ENCODE measurements at regions not wholly inside any gene's neighbourhood (a gene's known extent, or its start where the extent isn't known, plus 50 kb on each side); places are given as distances from the start of the nearest gene placed in this dataset.
A peak's percentile ranks its signal among the peaks of the same experiment; 100 is the strongest.

DNA sequence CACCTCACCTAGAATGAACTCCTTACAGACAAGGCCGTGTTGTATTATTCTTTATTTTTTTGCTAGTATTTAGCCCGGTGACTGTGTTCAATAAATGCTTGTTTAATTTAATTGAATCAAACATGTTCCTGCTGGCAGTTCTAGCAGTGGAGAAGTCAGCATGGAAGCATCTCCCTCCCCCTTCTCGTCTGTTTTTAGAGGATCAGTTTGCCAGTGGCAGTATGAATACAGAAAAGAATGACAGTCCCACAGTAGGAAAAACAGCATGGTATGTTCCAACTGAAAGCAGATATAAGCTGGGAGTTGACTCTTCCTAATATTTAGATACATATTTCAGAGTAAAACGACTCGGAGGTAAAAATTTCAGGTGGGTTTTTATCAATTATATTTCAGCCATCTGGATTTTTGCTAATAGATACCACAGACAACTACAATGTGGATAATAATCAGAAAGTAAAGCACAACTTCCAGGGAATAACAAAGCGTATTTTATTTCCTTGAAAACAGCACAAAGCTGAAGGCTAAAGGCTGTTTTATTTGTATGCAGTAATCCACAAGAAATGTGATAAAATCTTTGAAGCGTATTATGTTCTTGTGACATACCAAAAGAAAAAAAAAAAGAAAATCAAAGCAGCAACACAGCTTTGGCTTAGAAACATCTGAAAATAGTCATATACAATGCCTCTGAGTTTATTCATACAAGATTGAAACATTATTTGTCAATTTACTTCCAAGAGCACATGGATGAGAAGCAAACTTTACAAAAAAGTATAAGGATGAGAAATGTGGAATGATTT, 244.5 kb upstream of the KCNMB2 start:
- no peak for DNase-seq

DNA sequence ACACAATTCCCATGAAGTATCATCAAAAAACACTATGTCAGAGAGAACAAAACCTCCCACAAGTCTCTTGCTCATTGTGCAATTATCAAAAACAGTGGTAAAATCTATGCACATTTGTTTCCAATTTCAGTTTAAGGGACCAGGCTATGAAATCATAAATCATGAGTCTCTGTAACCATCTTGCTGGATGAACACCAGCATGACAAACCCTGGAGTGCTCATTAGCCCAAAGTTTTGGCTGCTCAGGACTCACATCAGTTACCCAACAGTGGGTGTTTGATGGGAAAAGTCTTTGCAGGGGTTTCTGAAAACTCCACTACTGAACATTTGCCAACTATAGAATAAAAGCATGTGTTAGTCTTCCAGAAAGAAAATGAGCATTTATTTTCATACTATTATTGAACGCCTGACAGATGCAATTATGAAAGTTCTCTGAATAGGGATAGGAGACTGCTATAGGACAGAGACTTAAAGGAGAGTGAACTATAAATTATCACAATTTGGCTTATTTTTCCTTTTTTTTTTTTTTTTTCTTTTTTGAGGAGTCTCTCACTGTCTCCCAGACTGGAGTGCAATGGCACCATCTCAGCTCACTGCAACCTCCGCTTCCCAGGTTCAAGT, 240.8 kb upstream of the KCNMB2 start:
- DNase-seq: peak; percentile 33

DNA sequence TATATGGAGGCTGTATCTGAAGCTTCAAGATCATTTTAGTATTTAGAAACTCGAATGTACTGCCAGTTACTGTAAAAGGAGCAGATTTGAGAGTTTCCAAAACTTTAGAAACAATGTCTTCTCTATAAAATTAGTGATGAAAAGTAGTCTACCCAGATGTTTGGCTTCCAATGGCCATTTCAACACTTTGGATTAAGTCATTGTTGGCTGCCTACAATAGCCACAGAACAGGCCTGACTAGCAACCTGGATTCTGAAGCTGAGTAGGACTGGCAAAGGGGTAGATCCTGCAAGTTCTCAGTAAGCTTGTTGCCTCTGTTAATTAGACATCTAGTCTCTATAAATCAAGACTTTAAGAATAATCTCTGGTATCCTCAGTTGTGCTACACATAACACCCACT, 239.0 kb upstream of the KCNMB2 start:
- no peak for DNase-seq

DNA sequence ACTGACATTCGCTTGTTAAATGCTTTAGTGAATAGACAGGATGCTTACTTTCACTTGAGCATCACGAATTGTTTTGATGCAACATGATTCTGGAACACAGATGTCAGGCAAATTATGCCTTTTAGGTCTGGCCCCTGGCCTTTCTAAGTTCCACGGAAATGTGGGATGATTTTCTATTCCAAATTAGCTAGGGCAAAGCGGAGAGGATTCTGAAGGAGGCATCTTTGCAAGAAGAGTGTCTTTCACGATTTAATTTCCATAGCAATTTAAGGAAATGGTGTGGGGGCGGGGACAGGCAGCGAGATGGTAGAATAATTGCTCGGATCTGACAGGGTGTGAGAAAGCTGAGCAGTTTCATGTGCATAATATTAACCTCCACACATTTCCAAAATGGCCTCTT, 238.5 kb upstream of the KCNMB2 start:
- no peak for DNase-seq

DNA sequence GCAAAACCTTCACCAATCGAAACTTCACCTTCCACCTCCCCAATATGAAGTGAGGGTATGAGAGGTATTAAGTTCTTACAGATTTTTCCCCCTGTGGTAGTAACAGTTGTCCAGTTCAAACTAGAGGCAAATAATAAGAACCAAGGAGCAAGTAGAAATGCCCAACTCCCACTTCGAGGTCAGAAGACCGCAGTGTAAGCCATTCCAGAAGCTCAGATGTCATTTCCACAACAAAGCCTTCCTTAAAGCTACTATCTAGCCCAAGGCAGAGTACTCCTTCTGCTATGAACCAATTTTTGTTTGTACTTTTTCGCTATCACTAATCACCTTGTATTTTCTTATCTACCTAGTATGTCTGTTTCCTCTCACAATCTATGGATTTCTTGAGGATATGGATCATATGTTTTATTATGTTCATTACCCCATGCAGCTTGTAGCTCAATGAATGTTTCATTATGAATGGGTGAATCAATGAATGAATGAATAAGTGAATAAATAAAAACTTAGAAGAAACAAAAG, 235.7 kb upstream of the KCNMB2 start:
- DNase-seq: no peak

DNA sequence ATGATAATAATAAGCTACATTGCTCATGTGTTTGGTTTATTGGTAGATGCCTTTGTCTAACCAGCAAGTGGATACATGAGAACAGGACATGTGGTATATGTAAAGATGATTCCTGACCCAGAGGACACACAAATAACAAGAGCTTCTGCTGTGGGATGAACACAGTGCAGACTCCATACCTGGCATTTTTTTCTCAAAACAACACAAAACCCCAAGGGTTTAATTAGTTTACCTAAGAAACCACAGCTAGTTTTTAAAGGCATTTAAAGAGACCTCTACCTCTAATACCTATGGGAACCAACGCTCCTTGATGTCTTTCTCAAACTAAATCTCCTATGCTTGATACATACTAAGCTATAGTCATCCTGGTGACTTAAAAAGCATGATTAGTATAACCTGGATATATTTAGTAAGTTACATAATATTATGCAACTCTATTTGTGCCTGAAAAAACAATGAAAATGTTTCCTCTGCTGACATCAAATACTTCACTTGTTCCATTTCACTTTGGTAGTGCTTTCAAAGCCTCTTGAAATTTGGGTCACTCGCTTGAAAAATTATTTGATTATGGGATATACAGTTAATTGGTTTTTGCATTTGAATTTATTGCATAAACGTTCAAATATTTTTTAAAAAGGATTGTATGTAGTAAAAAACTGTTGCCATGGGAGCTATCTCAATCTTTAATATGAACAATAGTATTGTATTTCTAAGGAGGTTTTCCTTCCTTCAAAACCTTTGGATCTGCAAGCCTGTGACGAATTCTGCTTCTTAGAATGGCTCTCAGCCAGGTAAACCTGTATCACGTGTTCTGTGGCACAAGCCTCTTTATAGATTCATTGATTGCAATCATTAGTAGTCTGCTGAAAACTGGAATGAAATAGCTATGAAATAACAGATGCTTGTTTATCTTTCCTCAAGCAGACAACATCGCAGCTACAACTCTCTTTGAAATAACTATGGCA, 233.0 kb upstream of the KCNMB2 start:
- no peak for DNase-seq

DNA sequence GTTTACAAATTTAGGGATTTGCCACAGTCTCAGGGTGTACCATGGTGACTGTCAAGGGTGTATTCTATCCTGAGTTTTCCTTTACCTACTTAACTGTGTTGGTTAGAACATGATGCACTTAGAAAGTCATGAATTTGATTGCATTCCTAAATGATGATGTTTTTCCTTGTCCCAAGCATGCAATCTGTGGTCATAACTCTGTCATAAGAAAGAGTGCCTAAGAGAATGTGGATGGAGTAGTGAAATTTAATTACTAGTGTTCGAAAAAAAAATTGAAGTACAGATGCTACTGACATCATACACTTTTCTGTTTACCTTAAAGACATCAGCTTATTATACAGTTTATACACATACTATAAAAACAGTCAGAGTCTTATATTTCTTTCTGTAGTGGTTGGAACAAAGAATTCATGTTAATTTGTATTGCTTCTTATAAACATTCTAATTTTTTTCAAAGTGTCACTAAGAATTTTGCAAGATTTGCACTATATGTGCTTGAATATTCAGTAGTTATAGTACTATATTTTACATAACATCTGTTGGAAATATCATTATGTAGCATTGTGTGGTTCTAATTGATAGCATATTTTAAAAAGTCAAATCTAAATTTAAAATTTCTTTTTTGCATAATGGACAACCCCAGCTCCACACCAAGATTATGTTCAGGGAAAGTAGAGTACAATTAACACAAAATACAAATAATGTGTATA, 231.3 kb upstream of the KCNMB2 start:
- DNase-seq: no peak

DNA sequence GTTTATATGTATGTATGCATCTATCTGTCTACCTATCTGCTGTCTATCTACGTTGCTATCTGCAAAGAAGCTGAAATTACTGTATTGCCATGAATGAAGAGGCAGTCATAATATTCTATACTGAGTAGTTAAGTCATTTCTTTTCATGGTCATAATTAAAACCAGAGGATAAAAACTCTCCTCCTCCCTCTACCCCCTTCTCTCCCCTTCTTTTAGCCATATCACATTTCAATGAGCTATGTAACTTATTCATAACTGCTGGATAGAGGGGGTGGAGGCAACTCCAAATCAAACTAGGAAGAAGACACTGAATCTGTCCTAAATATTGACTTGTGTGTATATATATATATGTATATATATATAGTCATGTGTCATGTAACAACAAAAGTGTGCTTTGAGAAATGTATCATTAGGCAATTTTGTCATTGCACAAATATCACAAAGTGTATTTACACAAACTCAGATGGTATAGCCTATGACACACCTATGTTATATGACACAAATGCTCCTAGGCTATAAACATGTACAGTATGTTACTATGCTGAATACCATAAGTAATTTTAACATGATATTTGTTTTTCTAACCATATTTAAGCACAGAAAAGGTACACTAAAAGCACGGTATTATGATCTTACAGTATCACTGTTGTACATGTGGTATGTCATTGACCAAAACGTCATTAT, 229.7 kb upstream of the KCNMB2 start:
- DNase-seq: no peak

DNA sequence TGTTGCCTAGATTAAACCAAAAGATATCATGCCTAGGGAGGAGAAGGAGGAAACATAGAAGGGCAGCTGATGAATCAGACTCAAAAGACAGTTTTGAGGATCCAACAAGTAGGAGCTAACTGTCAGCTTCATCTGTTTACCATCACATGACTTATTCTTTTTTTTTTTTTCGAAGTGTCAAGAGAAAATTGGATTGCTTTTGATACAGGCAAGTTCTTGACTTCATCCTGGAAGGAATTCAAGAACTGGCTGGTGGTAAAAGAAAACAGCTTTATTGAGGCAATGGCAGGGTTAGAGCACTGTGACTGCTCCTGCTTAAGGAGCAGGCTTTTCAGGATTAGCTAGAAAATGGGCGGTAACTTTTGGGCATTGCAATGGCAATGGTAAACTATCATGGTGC, 227.5 kb upstream of the KCNMB2 start:
- DNase-seq: no peak

DNA sequence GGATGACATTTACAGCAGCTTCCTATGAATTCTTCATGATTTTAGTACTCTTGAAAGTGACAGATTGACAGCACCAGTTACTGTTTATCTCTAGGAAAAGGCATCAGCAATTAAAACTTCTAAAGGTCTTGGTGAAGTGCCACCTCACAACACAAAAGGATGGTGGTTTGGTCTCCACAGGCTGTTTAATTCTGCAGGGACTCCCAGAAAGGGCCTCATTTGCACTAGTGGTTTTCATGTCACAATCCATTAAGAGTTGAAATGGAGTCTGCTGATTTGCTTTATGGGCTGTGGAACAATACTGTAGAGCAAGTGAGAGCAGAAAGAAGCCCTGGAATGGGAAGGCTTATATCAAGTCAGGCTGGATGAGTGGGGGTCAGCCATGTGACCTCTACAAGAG, 225.3 kb upstream of the KCNMB2 start:
- DNase-seq: no peak

DNA sequence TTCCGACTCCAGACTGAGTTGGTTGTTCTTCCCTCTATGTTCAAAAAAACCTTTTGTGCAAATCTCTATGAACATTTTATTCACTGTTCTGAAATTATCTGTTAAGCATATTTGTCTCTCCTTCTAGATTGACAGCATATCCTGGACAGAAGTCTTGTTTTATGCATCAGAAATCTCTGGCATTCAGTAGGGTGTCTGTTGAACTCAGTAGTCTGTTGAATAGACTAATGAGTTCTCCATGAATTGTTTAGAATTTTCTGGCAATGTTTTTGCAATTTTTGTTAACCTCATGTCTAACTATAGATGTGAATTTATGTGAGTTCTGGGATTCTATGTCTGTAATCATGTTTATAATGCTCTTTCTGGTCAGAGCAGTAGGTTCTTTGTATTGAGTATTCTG, 222.5 kb upstream of the KCNMB2 start:
- no peak for DNase-seq

DNA sequence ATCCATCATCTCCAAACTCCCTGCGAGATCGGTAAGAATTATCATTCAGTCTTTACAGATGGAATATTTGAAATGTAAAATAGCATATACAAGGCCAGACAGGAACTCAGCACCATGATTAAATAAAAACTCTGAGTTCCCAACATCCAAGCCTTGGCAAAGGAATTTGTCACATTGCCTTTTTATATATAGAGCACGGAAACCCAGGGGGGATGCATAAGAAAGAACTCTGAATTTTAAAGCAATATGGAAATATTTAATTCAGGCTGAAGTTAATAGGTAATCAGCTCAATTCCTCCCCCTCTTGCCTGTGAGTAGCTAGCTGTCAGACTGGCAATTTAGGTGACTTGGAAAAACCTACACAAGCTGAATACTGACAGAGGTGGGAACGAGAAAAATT, 217.9 kb upstream of the KCNMB2 start:
- DNase-seq: peak; percentile 58

DNA sequence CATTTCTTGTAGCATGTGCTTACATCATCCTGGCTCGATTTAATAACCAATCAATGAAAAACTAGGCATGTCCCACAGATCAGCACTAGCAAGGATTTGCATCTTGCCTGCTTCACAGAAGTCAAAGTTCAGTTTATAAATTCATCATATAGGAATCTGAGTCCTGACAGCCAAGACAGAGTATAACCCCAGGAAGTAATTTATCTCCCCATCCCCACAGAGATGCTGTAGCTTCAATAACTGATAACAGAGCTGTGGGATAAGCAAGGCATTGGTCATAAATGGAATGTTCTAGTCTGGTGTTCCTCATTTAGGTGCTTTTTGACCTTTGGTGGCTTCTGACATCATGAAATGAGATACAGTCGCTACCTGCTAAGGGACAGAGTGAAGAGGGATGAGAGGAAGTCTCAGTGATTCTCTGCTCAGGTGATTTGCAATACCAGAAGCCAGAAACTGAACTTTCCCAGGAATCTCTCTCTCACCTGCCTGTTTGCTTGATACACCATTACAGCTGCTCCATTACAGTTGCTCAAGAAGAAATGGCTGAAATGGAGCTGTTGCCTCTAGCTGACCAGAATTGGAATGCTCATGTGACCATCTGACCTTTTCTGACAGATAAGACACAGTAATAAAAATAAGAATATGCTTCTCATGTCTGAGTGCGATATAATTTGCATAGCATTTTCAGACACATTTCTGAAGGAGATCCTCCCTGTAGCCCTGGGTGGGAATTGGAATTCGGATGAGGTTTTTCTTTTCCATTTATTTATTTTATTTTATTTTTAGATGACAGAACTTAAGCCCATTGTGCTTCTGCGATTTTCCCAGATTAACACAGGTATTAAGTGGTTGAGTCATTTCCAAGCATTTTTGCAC, 217.1 kb upstream of the KCNMB2 start:
- DNase-seq: no peak

DNA sequence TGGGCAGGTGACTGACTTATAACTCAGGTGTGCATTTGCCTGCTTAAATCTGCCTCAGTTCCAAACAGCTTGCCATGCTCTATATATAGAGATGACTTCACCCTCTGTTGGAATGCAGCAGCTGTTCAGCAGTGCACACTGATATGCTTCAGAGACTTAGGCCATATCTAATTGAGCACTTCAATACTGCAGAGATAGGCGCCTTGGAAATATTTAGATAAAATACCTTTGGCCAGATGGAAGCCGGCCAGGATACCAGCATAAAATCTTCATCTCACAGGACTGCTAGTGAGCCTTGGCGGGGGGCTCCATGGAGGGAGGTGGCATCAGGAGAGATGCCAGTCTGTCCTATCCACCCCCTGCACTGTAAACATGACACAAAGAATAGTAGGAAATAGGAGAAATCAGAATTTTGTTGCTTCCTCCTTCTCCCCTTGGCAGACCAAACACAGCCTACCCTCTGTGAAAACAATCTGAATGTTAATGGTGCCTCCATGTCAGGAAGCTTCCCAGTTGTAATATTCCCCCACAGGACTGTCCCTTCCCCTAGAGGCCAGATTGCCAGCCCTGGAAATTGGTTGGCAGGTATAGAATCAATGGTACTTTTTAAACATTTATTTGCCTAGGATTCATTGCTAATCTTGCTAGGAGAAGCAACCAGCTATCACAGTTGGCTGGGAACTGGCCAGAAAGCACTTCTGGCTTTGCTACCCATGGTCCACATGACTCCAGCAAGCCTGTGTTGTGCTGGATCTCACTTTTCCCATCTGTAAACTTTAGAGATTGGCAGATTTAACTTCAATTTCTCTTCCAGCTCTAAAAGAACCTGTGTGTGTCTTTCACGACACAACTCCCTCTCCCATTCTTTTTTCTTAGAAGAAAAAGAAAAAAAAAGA, 215.5 kb upstream of the KCNMB2 start:
- DNase-seq: peak; percentile 48

DNA sequence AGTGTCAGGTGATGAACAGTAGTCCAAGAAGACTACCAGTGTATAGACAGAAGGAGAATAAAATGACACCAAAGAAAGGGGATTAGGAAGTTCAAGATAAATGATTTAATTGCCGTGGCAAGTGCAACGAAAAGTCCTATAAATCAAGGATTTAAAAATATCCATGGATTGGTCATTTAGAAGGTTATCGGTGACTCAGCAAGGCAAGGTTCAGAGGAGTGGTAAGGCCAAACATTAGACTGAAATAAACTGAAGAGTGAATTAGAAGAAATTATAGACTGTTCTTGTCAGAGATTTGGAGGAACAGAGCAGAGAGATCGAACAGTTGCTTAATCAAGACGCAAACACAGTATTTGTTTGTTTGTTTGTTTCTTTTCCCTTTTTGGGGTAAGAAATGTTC, 211.9 kb upstream of the KCNMB2 start:
- no peak for DNase-seq

DNA sequence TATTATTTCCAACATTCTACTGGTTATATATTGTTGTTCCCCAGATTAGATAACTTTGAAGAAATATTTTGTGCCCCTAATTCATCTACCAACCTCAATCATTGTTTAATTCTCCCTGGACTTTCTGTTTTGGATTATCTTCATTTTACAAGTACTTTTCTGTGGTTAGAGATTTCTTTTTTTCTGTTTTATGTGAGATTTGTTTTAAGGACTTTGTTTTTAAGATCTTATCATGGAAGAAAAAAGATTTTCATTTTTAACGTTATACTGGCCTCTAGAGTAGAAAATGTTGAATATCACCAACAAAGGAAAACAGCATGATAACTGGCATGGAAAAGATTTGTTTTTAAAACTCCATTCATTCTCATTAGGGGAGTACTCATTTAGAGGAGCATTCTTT, 210.9 kb upstream of the KCNMB2 start:
- DNase-seq: no peak

DNA sequence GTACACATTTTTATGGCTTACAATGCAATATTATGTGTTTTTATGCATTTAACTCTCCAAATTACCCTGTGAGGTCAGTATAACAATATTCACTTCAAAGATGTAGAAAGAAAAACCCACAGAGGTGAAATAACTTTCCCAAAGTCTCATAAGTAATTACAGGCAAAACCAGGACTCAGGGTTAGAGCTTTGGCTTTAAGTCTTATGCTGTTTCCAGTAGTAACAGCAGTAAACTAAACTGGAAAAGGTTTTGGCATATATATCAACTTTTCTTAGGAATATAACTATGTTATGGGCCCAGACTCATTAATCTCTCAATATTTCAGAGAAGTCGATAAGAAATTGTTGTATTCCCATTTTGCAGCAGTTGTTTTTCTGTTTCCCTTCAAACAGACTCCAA, 206.3 kb upstream of the KCNMB2 start:
- no peak for DNase-seq

DNA sequence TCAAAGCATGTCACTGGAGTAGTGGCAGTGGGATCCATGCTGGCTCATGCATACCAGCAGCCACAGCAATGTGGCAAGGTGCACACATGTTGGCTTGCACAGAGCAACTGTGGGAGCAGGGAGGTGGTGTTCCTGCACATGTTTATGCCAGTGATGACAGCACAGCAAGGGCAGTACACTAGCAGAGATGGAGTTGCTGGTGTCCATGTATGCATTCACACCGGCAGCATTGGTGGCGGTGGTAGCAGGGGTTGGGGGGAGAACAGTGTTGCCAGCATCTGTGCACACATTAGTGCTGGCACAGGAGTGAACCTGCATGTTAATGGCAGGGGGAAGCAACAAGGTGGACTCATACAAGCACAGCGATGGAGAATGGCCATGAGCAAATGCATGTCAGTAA, 202.0 kb upstream of the KCNMB2 start:
- DNase-seq: no peak

DNA sequence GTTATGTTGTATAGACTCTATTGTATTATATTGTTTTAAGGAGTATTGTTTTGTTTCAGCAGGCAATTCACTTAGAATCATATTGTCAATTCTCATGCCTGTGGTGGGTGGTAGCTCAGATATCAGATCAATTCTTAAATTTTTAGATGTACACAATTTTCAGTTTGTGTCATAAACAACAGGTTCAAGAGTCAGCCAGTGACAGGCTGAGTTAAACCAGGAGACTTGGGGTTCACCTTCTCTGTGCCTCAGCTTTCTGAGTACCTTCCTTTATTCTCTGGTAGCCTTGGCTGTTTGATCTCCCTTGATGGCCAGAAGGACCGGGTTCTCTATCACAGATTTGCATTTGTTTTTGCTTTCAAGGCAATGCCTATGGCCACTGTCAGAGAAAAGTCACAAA, 199.9 kb upstream of the KCNMB2 start:
- DNase-seq: no peak

DNA sequence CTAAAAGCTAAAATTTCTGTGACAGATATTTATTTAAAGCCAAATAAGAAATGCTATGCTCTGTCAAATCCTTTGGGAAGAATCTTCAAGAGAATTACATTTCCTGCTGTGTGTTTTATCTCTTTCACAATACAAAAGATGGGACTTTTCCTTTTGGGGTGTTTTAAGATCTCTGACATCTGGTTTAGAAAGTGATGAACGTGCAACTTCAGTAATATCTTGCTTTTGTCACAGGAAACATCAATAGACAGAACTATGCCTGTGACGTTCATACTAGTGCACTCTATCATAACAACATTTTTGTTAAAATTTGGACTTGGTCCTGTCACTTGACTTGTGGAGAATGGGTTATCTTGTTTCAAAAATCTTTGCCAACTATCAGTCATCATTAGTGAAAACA, 195.7 kb upstream of the KCNMB2 start:
- DNase-seq: no peak

All from hindlimb muscle (tissue), 1 donor.